AG04450 (cell line): ENCODE measurements at regions not wholly inside any gene's neighbourhood (a gene's known extent, or its start where the extent isn't known, plus 50 kb on each side); places are given as distances from the start of the nearest gene placed in this dataset.

ENCODE experiments used
- CTCF ChIA-PET: fragments of 300-600, 350-600 bp; formaldehyde crosslinking; extraction: SDS; loops from one replicate; lab custom pipeline; 2022; ENCODE audit warnings: antibody characterized with exemption, inconsistent platforms; lab: Charles Lee
- POLR2A ChIA-PET: fragments of 350-600 bp; formaldehyde crosslinking; extraction: SDS; loops from one replicate; lab custom pipeline; 2021; ENCODE audit warnings: antibody characterized with exemption, inconsistent platforms; lab: Yijun Ruan, JAX
- DNase-seq: peaks from one replicate; pipeline ENCODE4 v3.0.0-alpha.2; 2011; ENCODE audit warnings: low read depth, low spot score
- H3K27ac ChIP-seq: one replicate; pipeline ENCODE4 v1.5.1; 2012; ENCODE audit warnings: low read depth, low read length, control low read depth
- H3K27me3 ChIP-seq: one replicate; pipeline ENCODE4 v1.6.0; 2012; ENCODE audit warnings: low read length; ENCODE audit not compliant: control insufficient read depth, insufficient read depth
- H3K4me3 ChIP-seq: 2 replicates; pipeline ENCODE4 v1.5.1; 2011; ENCODE audit warnings: mild to moderate bottlenecking, low read depth, low read length, control low read depth
- H3K9me3 ChIP-seq: 2 replicates; pipeline ENCODE4 v1.5.1; 2012; ENCODE audit warnings: low read length; ENCODE audit not compliant: control insufficient read depth, insufficient read depth
- TF ChIP-seq, protein P1 (sequence below): IDR thresholded peaks from 2 replicates; pipeline ENCODE4 v1.5.1; 2011; ENCODE audit warnings: low read depth, low read length, control low read depth, inconsistent platforms

- POLR2A ChIA-PET: no interaction called here
- H3K27ac ChIP-seq: no peak overlapping the region
- CTCF ChIA-PET: no interaction called here
- peaks cover 18% of the 10 kb centered on the region for H3K9me3 ChIP-seq
- H3K27me3 ChIP-seq: no peaks in the 10 kb centered on the region
- no peak for DNase-seq
- TF ChIP-seq, protein P1, sequence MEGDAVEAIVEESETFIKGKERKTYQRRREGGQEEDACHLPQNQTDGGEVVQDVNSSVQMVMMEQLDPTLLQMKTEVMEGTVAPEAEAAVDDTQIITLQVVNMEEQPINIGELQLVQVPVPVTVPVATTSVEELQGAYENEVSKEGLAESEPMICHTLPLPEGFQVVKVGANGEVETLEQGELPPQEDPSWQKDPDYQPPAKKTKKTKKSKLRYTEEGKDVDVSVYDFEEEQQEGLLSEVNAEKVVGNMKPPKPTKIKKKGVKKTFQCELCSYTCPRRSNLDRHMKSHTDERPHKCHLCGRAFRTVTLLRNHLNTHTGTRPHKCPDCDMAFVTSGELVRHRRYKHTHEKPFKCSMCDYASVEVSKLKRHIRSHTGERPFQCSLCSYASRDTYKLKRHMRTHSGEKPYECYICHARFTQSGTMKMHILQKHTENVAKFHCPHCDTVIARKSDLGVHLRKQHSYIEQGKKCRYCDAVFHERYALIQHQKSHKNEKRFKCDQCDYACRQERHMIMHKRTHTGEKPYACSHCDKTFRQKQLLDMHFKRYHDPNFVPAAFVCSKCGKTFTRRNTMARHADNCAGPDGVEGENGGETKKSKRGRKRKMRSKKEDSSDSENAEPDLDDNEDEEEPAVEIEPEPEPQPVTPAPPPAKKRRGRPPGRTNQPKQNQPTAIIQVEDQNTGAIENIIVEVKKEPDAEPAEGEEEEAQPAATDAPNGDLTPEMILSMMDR: no peak
- no peak overlapping the region for H3K4me3 ChIP-seq
Observed at GRCh38 chr4:45527160-45527559, 596.7 kb downstream of the GABRG1 start.

DNA sequence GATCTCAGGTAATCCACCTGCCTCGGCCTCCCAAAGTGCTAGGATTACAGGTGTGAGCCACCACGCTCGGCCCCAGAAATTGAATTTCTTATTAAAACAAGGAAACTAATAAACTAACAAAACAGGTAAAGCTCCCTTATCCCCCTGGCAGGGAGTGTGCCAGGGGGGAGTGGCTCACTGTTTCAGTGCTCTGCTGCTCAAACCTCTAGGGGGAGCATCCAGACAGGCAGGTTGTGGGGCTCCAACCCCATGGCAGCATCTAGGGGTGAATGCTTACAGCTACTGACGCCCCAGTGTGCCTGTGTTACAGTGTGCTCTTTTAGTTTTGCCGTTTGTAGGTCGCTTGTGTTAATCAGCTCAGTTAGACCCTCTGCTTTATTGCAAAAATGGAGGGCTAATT, 605.0 kb downstream of the GABRG1 start:
- no peak overlapping the region for H3K27ac ChIP-seq
- ChIA-PET POLR2A (no interaction called here), CTCF (no interaction called here)
- no peak for DNase-seq
- TF ChIP-seq, protein P1: no peak
- H3K9me3 ChIP-seq: peaks cover 13% of the 10 kb centered on the region
- no peak overlapping the region for H3K4me3 ChIP-seq
- H3K27me3 ChIP-seq: no peaks in the 10 kb centered on the region

DNA sequence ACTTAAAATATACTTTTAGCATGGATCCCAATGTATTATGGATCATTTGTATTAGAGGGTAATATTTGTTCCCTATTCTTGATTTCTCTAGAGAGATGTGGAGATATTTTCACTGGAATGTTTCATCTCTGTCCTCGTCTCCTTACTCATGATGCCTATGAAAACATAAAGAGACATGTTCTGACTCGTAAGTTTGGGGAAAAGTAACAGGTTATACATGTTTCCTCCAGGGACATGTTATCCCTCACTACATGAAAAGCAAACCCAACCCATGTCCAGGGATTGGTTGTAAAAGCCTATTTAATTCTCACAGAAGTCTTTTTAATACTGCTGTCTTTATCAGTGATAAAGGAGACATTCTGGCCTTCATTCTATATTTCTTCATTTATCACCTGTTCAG, 621.4 kb downstream of the GABRG1 start:
- TF ChIP-seq, protein P1: no peak
- CTCF ChIA-PET: no interaction called here
- H3K9me3 ChIP-seq: no peaks in the 10 kb centered on the region
- DNase-seq: no peak
- POLR2A ChIA-PET: no interaction called here
- H3K27ac ChIP-seq: no peak overlapping the region
- H3K27me3 ChIP-seq: no peaks in the 10 kb centered on the region
- no peak overlapping the region for H3K4me3 ChIP-seq

GRCh38 chr4:45484740-45485139, 639.1 kb downstream of the GABRG1 start:
- TF ChIP-seq, protein P1: no peak
- Histone ChIP-seq H3K27ac (no peak overlapping the region), H3K4me3 (no peak overlapping the region), H3K9me3 (no peaks in the 10 kb centered on the region; the same call in 1 of the 2 replicates), H3K27me3 (no peaks in the 10 kb centered on the region)
- ChIA-PET POLR2A (no interaction called here), CTCF (no interaction called here)
- no peak for DNase-seq

DNA sequence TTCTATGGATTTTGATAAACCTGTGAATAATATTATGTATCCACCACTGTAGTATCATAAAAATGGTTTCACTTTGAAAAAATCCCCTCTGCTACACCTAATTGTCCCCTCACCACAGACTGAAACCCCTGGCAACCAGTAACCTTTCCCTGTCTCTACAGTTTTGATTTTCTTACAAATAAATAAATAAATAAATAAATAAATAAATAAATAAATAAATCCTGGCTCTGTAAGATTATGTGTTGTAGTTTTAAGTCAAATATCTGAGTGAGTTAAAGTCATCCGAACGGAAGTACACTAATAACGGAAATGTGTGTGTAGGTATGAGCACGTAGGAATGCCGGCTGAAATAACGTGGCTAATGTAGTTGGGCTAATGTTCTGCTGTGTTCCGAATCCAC, 641.5 kb downstream of the GABRG1 start:
- DNase-seq: no peak
- CTCF ChIA-PET: no interaction called here
- Histone ChIP-seq H3K27ac (no peak overlapping the region), H3K9me3 (peaks cover 5% of the 10 kb centered on the region), H3K4me3 (no peak overlapping the region), H3K27me3 (no peaks in the 10 kb centered on the region)
- POLR2A ChIA-PET: no interaction called here
- TF ChIP-seq, protein P1: no peak
